Effector CD8-positive, alpha-beta T cell (primary cell): ENCODE measurements at regions not wholly inside any gene's neighbourhood (a gene's known extent, or its start where the extent isn't known, plus 50 kb on each side); places are given as distances from the start of the nearest gene placed in this dataset.
"Not testable (repeated sequence)": the region's sequence is repeated elsewhere in the genome, so short reads cannot be mapped to it uniquely, and the experiment has no call there.

Source experiments
- DNase-seq: peaks from one replicate; lab custom pipeline; 2025; lab: John Stamatoyannopoulos, UW

GRCh38 chr16:80123189-80123588 is 417.6 kb upstream of the DYNLRB2 start:
- no peak for DNase-seq

- no peak for DNase-seq
Measured at GRCh38 chr16:80122115-80122514, 418.7 kb upstream of the DYNLRB2 start.

- no peak for DNase-seq
Measured at GRCh38 chr16:80121522-80121909, 419.3 kb upstream of the DYNLRB2 start.

- no peak for DNase-seq
Measured at GRCh38 chr16:80120899-80121521, 419.8 kb upstream of the DYNLRB2 start.

GRCh38 chr16:80117556-80118130 is 423.1 kb upstream of the DYNLRB2 start:
- no peak for DNase-seq

- no peak for DNase-seq
Measured at GRCh38 chr16:80116711-80117110, 424.1 kb upstream of the DYNLRB2 start.

- no peak for DNase-seq
Measured at GRCh38 chr16:80114699-80115098, 426.1 kb upstream of the DYNLRB2 start.

GRCh38 chr16:80113873-80114574 is 426.8 kb upstream of the DYNLRB2 start:
- DNase-seq = no peak

GRCh38 chr16:80109581-80109980 is 431.2 kb upstream of the DYNLRB2 start:
- DNase-seq = no peak

- DNase-seq = no peak
Measured at GRCh38 chr16:80107900-80108299, 432.9 kb upstream of the DYNLRB2 start.

- DNase-seq = no peak
Measured at GRCh38 chr16:80105751-80106150, 435.0 kb upstream of the DYNLRB2 start.

GRCh38 chr16:80105160-80105559 is 435.6 kb upstream of the DYNLRB2 start:
- no peak for DNase-seq

- DNase-seq = no peak
Measured at GRCh38 chr16:80104401-80104800, 436.4 kb upstream of the DYNLRB2 start.

GRCh38 chr16:80103463-80103862 is 437.3 kb upstream of the DYNLRB2 start:
- DNase-seq = no peak

GRCh38 chr16:80100846-80101451 is 439.8 kb upstream of the DYNLRB2 start:
- DNase-seq = no peak

- no peak for DNase-seq
Measured at GRCh38 chr16:80100186-80100585, 440.6 kb upstream of the DYNLRB2 start.

GRCh38 chr16:80097098-80097497 is 443.7 kb upstream of the DYNLRB2 start:
- DNase-seq = no peak

GRCh38 chr16:80092681-80093080 is 448.1 kb upstream of the DYNLRB2 start:
- no peak for DNase-seq

- DNase-seq = not testable (repeated sequence)
Measured at GRCh38 chr16:80091453-80091852, 449.3 kb upstream of the DYNLRB2 start.

- no peak for DNase-seq
Measured at GRCh38 chr16:80085606-80086005, 455.2 kb upstream of the DYNLRB2 start.

- no peak for DNase-seq
Measured at GRCh38 chr16:80084614-80085013, 456.2 kb upstream of the DYNLRB2 start.

GRCh38 chr16:80084163-80084562 is 456.6 kb upstream of the DYNLRB2 start:
- DNase-seq = no peak

- no peak for DNase-seq
Measured at GRCh38 chr16:80082906-80083305, 457.9 kb upstream of the DYNLRB2 start.
